Activated CD8-positive, alpha-beta memory T cell treated with anti-CD3 and anti-CD28 coated beads for 24 hours (primary cell): ENCODE measurements at regions not wholly inside any gene's neighbourhood (a gene's known extent, or its start where the extent isn't known, plus 50 kb on each side); places are given as distances from the start of the nearest gene placed in this dataset.

Experiments
- DNase-seq: peaks from one replicate; pipeline ENCODE4 v3.0.0-alpha.2; 2020

GRCh38 chrX:124529786-124530185 is 183.4 kb downstream of the SH2D1A start:
- DNase-seq = no peak

- DNase-seq = no peak
Observed at GRCh38 chrX:124530803-124531202, 184.4 kb downstream of the SH2D1A start.

GRCh38 chrX:124534536-124534935 is 188.2 kb downstream of the SH2D1A start:
- DNase-seq = no peak

GRCh38 chrX:124540474-124540873 is 194.1 kb downstream of the SH2D1A start:
- no peak for DNase-seq

- no peak for DNase-seq
Observed at GRCh38 chrX:124548571-124548970, 202.2 kb downstream of the SH2D1A start.

GRCh38 chrX:124555036-124555595 is 208.8 kb downstream of the SH2D1A start:
- DNase-seq = no peak

- no peak for DNase-seq
Observed at GRCh38 chrX:124557976-124558375, 211.6 kb downstream of the SH2D1A start.

GRCh38 chrX:124573468-124573867 is 227.1 kb downstream of the SH2D1A start:
- DNase-seq = no peak

- no peak for DNase-seq
Observed at GRCh38 chrX:124592744-124593143, 246.4 kb downstream of the SH2D1A start.

- no peak for DNase-seq
Observed at GRCh38 chrX:124594017-124594651, 247.8 kb downstream of the SH2D1A start.

GRCh38 chrX:124605511-124605910 is 259.1 kb downstream of the SH2D1A start:
- no peak for DNase-seq

- no peak for DNase-seq
Observed at GRCh38 chrX:124606724-124607123, 260.4 kb downstream of the SH2D1A start.

GRCh38 chrX:124619710-124620109 is 273.3 kb downstream of the SH2D1A start:
- no peak for DNase-seq

- no peak for DNase-seq
Observed at GRCh38 chrX:124634363-124634762, 288.0 kb downstream of the SH2D1A start.

- no peak for DNase-seq
Observed at GRCh38 chrX:124641737-124642491, 295.6 kb downstream of the SH2D1A start.

GRCh38 chrX:124646403-124646802 is 300.0 kb downstream of the SH2D1A start:
- DNase-seq = no peak

- no peak for DNase-seq
Observed at GRCh38 chrX:124651031-124651430, 304.7 kb downstream of the SH2D1A start.

GRCh38 chrX:124665621-124666400 is 319.4 kb downstream of the SH2D1A start:
- DNase-seq = no peak

GRCh38 chrX:124679199-124679598 is 332.8 kb downstream of the SH2D1A start:
- DNase-seq = no peak

GRCh38 chrX:124680287-124680686 is 333.9 kb downstream of the SH2D1A start:
- DNase-seq = no peak

GRCh38 chrX:124690495-124690894 is 344.1 kb downstream of the SH2D1A start:
- DNase-seq = no peak

- DNase-seq = no peak
Observed at GRCh38 chrX:124699876-124700275, 353.5 kb downstream of the SH2D1A start.

- no peak for DNase-seq
Observed at GRCh38 chrX:124717537-124717936, 371.2 kb downstream of the SH2D1A start.

GRCh38 chrX:124719060-124719459 is 372.7 kb downstream of the SH2D1A start:
- no peak for DNase-seq
